Left lung (tissue), 4 donors: ENCODE measurements at regions not wholly inside any gene's neighbourhood (a gene's known extent, or its start where the extent isn't known, plus 50 kb on each side); places are given as distances from the start of the nearest gene placed in this dataset.

Experiments
- ATAC-seq: fragments of 200-7000 bp; cut with Tn5 transposase; one replicate; pipeline ENCODE4 v1.9.1; 2020; ENCODE audit warnings: moderate library complexity
- DNase-seq, 4 donors: peaks; one replicate each; pipeline ENCODE4 v3.0.0-alpha.2; 2013 to 2020
- H3K27ac ChIP-seq, 2 donors: fragments of 200-600 bp; sonication (generic) in 1 of 2; one replicate each; pipeline versions ENCODE4 v1.5.0 to v1.8.0; 2020 to 2021
- H3K27me3 ChIP-seq, 2 donors: fragments of 200-600 bp; sonication (generic) in 1 of 2; one replicate each; pipeline versions ENCODE4 v1.5.0 to v1.8.0; 2020 to 2021
- H3K36me3 ChIP-seq, 2 donors: fragments of 200-600 bp; sonication (generic) in 1 of 2; one replicate each; pipeline versions ENCODE4 v1.5.0 to v1.8.0; 2020 to 2021
- H3K4me1 ChIP-seq, 2 donors: fragments of 200-600 bp; one replicate each; pipeline ENCODE4 v1.8.0; 2021
- H3K4me3 ChIP-seq, 2 donors: fragments of 200-600 bp; sonication (generic) in 1 of 2; one replicate each; pipeline versions ENCODE4 v1.5.0 to v1.8.0; 2020 to 2021; ENCODE audit warnings: mild to moderate bottlenecking in 1 of 2
- H3K9me3 ChIP-seq, 2 donors: fragments of 200-600 bp; sonication (generic) in 1 of 2; one replicate each; pipeline versions ENCODE4 v1.5.0 to v1.8.0; 2020 to 2021
- CTCF ChIP-seq, 2 donors: fragments of 200-600 bp; sonication (generic) in 1 of 2; IDR thresholded peaks; one replicate each; pipeline versions ENCODE4 v1.5.0 to v1.8.0; 2021; ENCODE audit warnings: antibody characterized with exemption in 2 of 2
- intact Hi-C, 2 donors: fragments of 100-400 bp; cut with DNase I; formaldehyde crosslinking; loops; one replicate each; pipeline versions ENCODE4 v1.11.2 to v1.14.2; 2022
- donor health status: DM: no; HTN: yes; CAD: no.
- donor health status: DM: no; HTN: no; CAD: no.

GRCh38 chr12:88409257-88409656 lies 171.0 kb downstream of the KITLG start:
- intact Hi-C loops: no loop called here
- no peak overlapping the region for H3K27ac ChIP-seq
- no peak for TF ChIP-seq CTCF (IDR thresholded peaks at IDR 0.05)
- DNase-seq (no peak), ATAC-seq (peak; percentile 70)
- no peaks in the 10 kb centered on the region for H3K9me3 ChIP-seq
- no peaks in the 10 kb centered on the region for H3K36me3 ChIP-seq
- H3K27me3 ChIP-seq: no peaks in the 10 kb centered on the region
- H3K4me3 ChIP-seq: no peak overlapping the region
- H3K4me1 ChIP-seq: no peaks in the 10 kb centered on the region

GRCh38 chr12:88411689-88412088 lies 168.6 kb downstream of the KITLG start:
- intact Hi-C loops: no loop called here

GRCh38 chr12:88413646-88414045 lies 166.6 kb downstream of the KITLG start:
- Histone ChIP-seq H3K4me3 (no peak overlapping the region), H3K27ac (no peak overlapping the region), H3K27me3 (no peaks in the 10 kb centered on the region), H3K36me3 (no peaks in the 10 kb centered on the region), H3K4me1 (no peaks in the 10 kb centered on the region), H3K9me3 (no peaks in the 10 kb centered on the region)
- intact Hi-C loops: no loop called here
- ATAC-seq (no peak), DNase-seq (peak in 2 of 4 donors; percentile 33 to 41)
- TF ChIP-seq CTCF (IDR thresholded peaks at IDR 0.05): no peak

More at GRCh38 chr12:88411689-88412088, 168.6 kb downstream of the KITLG start:
- Histone ChIP-seq H3K4me3 (no peak overlapping the region), H3K27me3 (no peaks in the 10 kb centered on the region), H3K9me3 (no peaks in the 10 kb centered on the region), H3K36me3 (no peaks in the 10 kb centered on the region), H3K27ac (no peak overlapping the region), H3K4me1 (no peaks in the 10 kb centered on the region)
- no peak for TF ChIP-seq CTCF (IDR thresholded peaks at IDR 0.05)
- ATAC-seq (no peak), DNase-seq (peak in 1 of 4 donors; percentile 13)

- intact Hi-C loops: no loop called here
- Histone ChIP-seq H3K27ac (no peak overlapping the region), H3K27me3 (no peaks in the 10 kb centered on the region), H3K4me1 (no peaks in the 10 kb centered on the region), H3K9me3 (no peaks in the 10 kb centered on the region), H3K4me3 (no peak overlapping the region), H3K36me3 (no peaks in the 10 kb centered on the region)
- DNase-seq: no peak
- no peak for TF ChIP-seq CTCF (IDR thresholded peaks at IDR 0.05)
- no peak for ATAC-seq
Measured at GRCh38 chr12:88416155-88416554, 164.1 kb downstream of the KITLG start.

GRCh38 chr12:88416786-88417185 lies 163.5 kb downstream of the KITLG start:
- no peak for TF ChIP-seq CTCF (IDR thresholded peaks at IDR 0.05)
- no peaks in the 10 kb centered on the region for H3K4me1 ChIP-seq
- DNase-seq (no peak), ATAC-seq (peak; percentile 64)
- intact Hi-C loops: no loop called here
- H3K9me3 ChIP-seq: no peaks in the 10 kb centered on the region
- H3K27me3 ChIP-seq: no peaks in the 10 kb centered on the region
- no peak overlapping the region for H3K27ac ChIP-seq
- no peak overlapping the region for H3K4me3 ChIP-seq
- H3K36me3 ChIP-seq: no peaks in the 10 kb centered on the region
